Smooth muscle cell (in vitro differentiated cells): ENCODE measurements at regions not wholly inside any gene's neighbourhood (a gene's known extent, or its start where the extent isn't known, plus 50 kb on each side); places are given as distances from the start of the nearest gene placed in this dataset.

Experiments used
- DNase-seq: peaks from one replicate; lab custom pipeline; 2025; ENCODE audit not compliant: unreplicated experiment; lab: John Stamatoyannopoulos, UW
- H2AFZ ChIP-seq: fragments of 200-600 bp; sonication (generic); 2 replicates; pipeline ENCODE4 v1.6.0; 2016; ENCODE audit warnings: antibody characterized with exemption, low read depth, mild to moderate bottlenecking
- H3F3A ChIP-seq: fragments of 200-600 bp; sonication (generic); 2 replicates; pipeline ENCODE4 v1.6.0; 2017; ENCODE audit warnings: antibody characterized with exemption, low read depth
- H3K27ac ChIP-seq: fragments of 200-600 bp; sonication (generic); 2 replicates; pipeline ENCODE4 v1.5.1; 2016; ENCODE audit warnings: low read depth, mild to moderate bottlenecking
- H3K27me3 ChIP-seq: fragments of 200-600 bp; sonication (generic); 2 replicates; pipeline ENCODE4 v1.6.1; 2016; ENCODE audit warnings: low read depth, mild to moderate bottlenecking
- H3K36me3 ChIP-seq: fragments of 200-600 bp; sonication (generic); 2 replicates; pipeline ENCODE4 v1.5.1; 2016; ENCODE audit warnings: low read depth
- H3K4me1 ChIP-seq: fragments of 200-600 bp; sonication (generic); 2 replicates; pipeline ENCODE4 v1.5.1; 2016; ENCODE audit warnings: low read depth
- H3K4me2 ChIP-seq: fragments of 200-600 bp; sonication (generic); 2 replicates; pipeline ENCODE4 v1.6.0; 2016; ENCODE audit warnings: mild to moderate bottlenecking
- H3K4me3 ChIP-seq: fragments of 200-600 bp; sonication (generic); 2 replicates; pipeline ENCODE4 v1.5.1; 2016; ENCODE audit warnings: mild to moderate bottlenecking
- H3K79me2 ChIP-seq: fragments of 200-600 bp; sonication (generic); 2 replicates; pipeline ENCODE4 v1.6.0; 2016; ENCODE audit warnings: low read depth, mild to moderate bottlenecking
- H3K9ac ChIP-seq: fragments of 200-600 bp; sonication (generic); 2 replicates; pipeline ENCODE4 v1.6.0; 2016; ENCODE audit warnings: low read depth
- H3K9me3 ChIP-seq: fragments of 200-600 bp; sonication (generic); replicated peaks from 2 replicates; pipeline ENCODE4 v1.5.1; 2016; ENCODE audit warnings: low read depth
- H4K20me1 ChIP-seq: fragments of 200-600 bp; sonication (generic); 2 replicates; pipeline ENCODE4 v1.6.0; 2016; ENCODE audit warnings: low read depth
- CTCF ChIP-seq: fragments of 200-600 bp; sonication (generic); IDR thresholded peaks from 2 replicates; pipeline ENCODE4 v1.5.1; 2017; ENCODE audit warnings: borderline replicate concordance, mild to moderate bottlenecking, antibody characterized with exemption; ENCODE audit not compliant: insufficient read depth, poor library complexity, severe bottlenecking
- WGBS: methylation state at CpG from one replicate; pipeline ENCODE4 v1.1.7; 2016; ENCODE audit warnings: low lambda C conversion rate; 5-methylcytosine and 5-hydroxymethylcytosine counted together

GRCh38 chr17:36862116-36862920 lies 75.0 kb upstream of the LHX1 start:
- Histone ChIP-seq H3K4me1 (no peaks in the 10 kb centered on the region), H3K4me2 (no peak overlapping the region), H3K9ac (no peak overlapping the region), H3K79me2 (no peaks in the 10 kb centered on the region), H3F3A (no peaks in the 10 kb centered on the region), H3K27ac (no peak overlapping the region), H3K4me3 (no peak overlapping the region), H4K20me1 (no peaks in the 10 kb centered on the region), H3K36me3 (no peaks in the 10 kb centered on the region), H2AFZ (no peak overlapping the region), H3K9me3 (no peaks in the 10 kb centered on the region), H3K27me3 (peaks cover 3% of the 10 kb centered on the region)
- no peak for DNase-seq
- 72% methylated on average over 14 of the region's 14 CpGs for WGBS
- TF ChIP-seq CTCF, result no peak

GRCh38 chr17:36863131-36863530 lies 74.1 kb upstream of the LHX1 start:
- Histone ChIP-seq H3K79me2 (no peaks in the 10 kb centered on the region), H3F3A (no peaks in the 10 kb centered on the region)
- DNase-seq, result no peak

GRCh38 chr17:36863676-36864612 lies 73.3 kb upstream of the LHX1 start:
- Histone ChIP-seq H3K36me3 (no peaks in the 10 kb centered on the region), H4K20me1 (no peaks in the 10 kb centered on the region), H3K4me3 (no peak overlapping the region), H2AFZ (no peak overlapping the region), H3K79me2 (no peaks in the 10 kb centered on the region), H3K27me3 (peaks cover 8% of the 10 kb centered on the region), H3F3A (no peaks in the 10 kb centered on the region), H3K4me2 (no peak overlapping the region), H3K9me3 (no peaks in the 10 kb centered on the region), H3K4me1 (no peaks in the 10 kb centered on the region), H3K9ac (no peak overlapping the region), H3K27ac (no peak overlapping the region)
- DNase-seq, result no peak
- no peak for TF ChIP-seq CTCF
- 87% methylated on average over 21 of the region's 21 CpGs for WGBS

More at GRCh38 chr17:36863131-36863530, 74.1 kb upstream of the LHX1 start:
- no peaks in the 10 kb centered on the region for H3K4me1 ChIP-seq
- no peak for TF ChIP-seq CTCF
- H3K9me3 ChIP-seq, result no peaks in the 10 kb centered on the region
- no peak overlapping the region for H3K9ac ChIP-seq
- H3K4me2 ChIP-seq, result no peak overlapping the region
- no peak overlapping the region for H3K4me3 ChIP-seq
- 90% methylated on average over 6 of the region's 6 CpGs for WGBS
- no peaks in the 10 kb centered on the region for H4K20me1 ChIP-seq
- H3K27me3 ChIP-seq, result peaks cover 3% of the 10 kb centered on the region
- no peak overlapping the region for H3K27ac ChIP-seq
- no peak overlapping the region for H2AFZ ChIP-seq
- no peaks in the 10 kb centered on the region for H3K36me3 ChIP-seq
